NCI-H1417 treated with DMSO at 0.1 percent for 48 hours (cell line): ENCODE measurements at regions not wholly inside any gene's neighbourhood (a gene's known extent, or its start where the extent isn't known, plus 50 kb on each side); places are given as distances from the start of the nearest gene placed in this dataset.

ENCODE experiments used
- DNase-seq: peaks from one replicate; lab custom pipeline; 2025; lab: John Stamatoyannopoulos, UW

DNA sequence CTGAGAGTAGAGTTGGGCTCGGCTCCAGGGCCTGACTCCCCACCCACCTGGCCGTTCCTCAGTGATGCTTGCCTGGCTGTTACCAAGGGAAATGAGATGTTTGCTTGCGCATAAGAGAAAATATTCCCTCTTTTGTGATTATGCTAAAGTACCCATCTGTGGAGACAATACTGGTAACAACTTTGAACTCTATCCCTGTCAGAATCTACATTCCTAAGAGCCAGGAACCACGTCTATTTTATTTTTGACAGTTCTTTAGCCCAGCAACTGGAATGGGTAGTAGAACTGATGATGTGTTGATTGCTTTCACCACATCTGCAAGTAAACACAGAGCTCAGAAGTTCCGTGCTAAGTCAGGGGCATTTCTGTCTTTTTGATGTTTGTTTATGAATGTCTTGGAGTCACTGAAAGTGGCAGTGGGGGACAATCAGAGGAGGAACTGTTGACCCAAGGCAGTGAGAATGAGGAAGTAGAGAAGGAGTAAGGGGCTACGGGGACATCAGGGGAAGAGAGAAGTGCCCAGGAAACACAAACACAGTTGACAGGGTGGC, 348.3 kb upstream of the SOX11 start:
- no peak for DNase-seq

- DNase-seq = no peak
Measured at GRCh38 chr2:5352286-5352685, 339.9 kb upstream of the SOX11 start.

DNA sequence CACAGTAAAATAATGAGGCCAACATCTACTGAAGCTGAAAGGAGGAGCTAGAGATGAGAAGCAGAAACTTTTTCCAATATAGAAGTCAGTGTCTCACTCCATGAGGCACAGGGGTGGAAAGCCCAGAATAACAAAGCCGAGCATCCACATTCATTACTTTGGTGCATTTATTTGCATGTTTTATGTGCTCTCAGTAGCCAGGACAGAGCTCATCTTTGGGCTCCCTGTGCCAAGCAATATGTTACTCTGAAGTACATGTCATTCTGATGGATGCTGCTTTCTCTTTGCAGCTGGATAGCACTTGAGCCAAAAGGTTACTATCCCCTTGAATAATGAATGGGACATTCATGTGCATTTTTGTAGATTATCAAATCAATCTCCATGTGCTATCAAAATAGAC, 338.6 kb upstream of the SOX11 start:
- DNase-seq = no peak

GRCh38 chr2:5359397-5359796, 332.8 kb upstream of the SOX11 start:
- DNase-seq = no peak

GRCh38 chr2:5360081-5360480, 332.1 kb upstream of the SOX11 start:
- DNase-seq = no peak

- DNase-seq = no peak
Measured at GRCh38 chr2:5364361-5364760, 327.8 kb upstream of the SOX11 start.

GRCh38 chr2:5365871-5366461, 326.2 kb upstream of the SOX11 start:
- DNase-seq = no peak

DNA sequence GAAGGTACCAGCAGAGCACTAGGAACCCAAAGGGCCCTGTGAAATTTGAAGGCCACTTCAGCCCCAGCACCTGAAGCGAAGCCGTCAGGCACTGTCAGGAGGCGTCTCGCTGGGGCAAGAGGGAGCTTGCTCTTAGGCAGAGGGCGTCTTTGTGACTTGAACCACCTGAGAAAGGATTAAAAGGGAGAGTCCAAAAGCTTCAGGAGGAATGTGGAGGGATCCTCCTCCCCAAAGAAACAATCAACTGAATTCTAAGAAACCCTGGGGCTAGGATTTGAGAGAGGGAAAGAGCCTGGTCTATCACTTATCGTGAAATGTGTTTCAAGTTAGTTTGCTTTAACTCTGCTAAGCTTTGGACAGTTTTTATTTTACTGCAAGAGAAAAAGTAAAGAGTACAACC, 324.9 kb upstream of the SOX11 start:
- DNase-seq = no peak

GRCh38 chr2:5368263-5368662, 323.9 kb upstream of the SOX11 start:
- DNase-seq = no peak

- DNase-seq = no peak
Measured at GRCh38 chr2:5369510-5369909, 322.7 kb upstream of the SOX11 start.

GRCh38 chr2:5370158-5370557, 322.0 kb upstream of the SOX11 start:
- no peak for DNase-seq

DNA sequence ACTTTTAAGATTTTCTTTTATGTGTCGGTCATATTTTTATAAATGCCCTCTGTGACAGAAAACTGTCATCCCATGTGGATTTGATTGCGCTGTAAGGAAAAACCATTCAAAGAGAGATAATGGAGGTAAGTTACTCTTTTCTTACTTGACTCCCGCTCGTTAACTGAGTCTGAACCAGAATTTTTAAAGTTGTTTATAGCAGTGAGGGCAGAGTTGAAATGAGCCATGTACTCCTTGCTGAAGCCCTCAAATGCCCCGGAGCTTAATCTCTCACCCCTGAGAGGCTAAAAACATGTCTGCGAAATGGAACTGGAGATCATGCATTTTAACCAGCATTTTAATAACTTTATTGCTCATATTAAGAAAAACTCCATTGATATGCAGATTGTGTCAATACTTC, 320.0 kb upstream of the SOX11 start:
- no peak for DNase-seq

DNA sequence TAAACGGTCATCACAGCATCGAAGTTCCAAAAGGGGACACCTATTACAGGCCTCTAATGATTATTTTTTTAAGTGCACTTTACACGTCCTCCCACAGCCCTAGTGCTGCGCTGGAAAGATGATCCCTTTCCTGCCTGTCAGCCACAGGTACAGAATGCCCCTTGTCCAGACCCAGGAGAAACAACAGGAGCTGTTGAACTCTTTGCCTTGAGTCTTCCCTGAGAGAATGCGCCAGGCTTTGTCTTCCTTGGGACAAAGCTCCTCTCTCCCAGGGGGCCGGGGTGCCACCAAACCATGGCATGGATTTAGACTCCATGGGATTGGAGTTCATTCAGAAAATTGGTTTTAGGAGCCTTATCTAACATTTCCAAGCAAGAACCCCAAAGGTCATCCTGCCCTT, 319.0 kb upstream of the SOX11 start:
- no peak for DNase-seq

DNA sequence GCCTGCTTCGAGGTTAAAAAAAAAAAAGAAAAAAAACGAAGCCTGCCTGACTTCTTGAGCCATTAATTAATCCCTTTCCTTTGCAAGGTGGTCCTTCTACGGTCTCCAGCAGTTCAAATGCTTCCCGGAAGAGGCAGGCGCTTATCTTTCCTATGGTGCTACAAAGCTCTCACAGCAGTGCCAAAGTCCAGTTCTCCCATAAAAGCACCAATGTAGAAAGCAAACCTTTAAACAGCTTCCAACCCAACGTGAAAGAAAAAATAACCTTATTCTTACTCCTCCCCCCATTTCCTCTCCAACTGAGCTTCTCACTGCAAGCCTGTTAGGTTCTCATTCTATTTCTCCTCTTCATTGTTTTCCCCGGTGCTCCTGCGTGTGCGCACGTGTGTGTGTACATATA, 317.4 kb upstream of the SOX11 start:
- no peak for DNase-seq

DNA sequence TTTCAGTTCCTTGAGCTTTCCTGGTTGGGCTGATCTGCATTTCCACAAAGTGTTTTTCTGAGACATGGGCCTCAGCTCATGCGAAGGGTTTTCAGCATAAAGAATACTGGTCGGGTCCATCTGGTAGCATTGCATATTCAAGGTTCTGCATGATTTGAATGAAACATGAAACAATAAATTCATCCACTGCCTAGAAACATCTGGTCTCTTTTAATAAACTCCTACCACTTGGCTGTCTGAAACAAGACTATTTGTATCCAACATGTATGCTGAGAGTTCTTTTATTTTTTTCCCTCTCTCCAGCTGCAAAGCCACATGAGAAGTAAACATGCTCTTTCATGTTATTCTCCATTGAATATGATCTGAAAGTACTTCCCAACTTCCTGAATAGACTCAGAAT, 314.9 kb upstream of the SOX11 start:
- no peak for DNase-seq

- DNase-seq = no peak
Measured at GRCh38 chr2:5379811-5380210, 312.4 kb upstream of the SOX11 start.

- DNase-seq = no peak
Measured at GRCh38 chr2:5385596-5385995, 306.6 kb upstream of the SOX11 start.

- DNase-seq = no peak
Measured at GRCh38 chr2:5387406-5387805, 304.8 kb upstream of the SOX11 start.

GRCh38 chr2:5389740-5390139, 302.4 kb upstream of the SOX11 start:
- no peak for DNase-seq

GRCh38 chr2:5391362-5391761, 300.8 kb upstream of the SOX11 start:
- DNase-seq = no peak

DNA sequence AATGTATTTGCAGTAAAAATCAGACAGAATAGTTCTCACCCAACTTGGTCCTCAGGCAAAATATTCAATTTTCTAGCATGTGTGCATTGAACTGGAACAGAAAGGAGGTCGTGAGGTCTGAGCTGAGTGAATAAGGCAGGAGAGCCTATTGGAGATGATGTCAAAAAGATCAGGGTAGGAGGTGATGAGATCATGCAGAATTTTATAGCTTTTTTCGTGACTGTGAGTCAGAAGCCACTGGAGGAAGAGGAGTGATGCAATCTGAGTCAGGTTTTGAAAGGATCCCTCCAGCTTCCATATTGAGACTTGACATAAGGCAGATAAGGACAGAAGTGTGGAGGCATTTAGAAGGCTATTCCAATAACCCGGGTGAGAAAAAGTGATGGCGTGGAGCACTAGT, 299.5 kb upstream of the SOX11 start:
- no peak for DNase-seq

- DNase-seq = no peak
Measured at GRCh38 chr2:5393474-5393873, 298.7 kb upstream of the SOX11 start.

- no peak for DNase-seq
Measured at GRCh38 chr2:5394223-5394622, 298.0 kb upstream of the SOX11 start.

GRCh38 chr2:5401115-5401657, 291.0 kb upstream of the SOX11 start:
- DNase-seq = no peak
